ENCODE measurements at regions not wholly inside any gene's neighbourhood (a gene's known extent, or its start where the extent isn't known, plus 50 kb on each side); places are given as distances from the start of the nearest gene placed in this dataset.

DNA sequence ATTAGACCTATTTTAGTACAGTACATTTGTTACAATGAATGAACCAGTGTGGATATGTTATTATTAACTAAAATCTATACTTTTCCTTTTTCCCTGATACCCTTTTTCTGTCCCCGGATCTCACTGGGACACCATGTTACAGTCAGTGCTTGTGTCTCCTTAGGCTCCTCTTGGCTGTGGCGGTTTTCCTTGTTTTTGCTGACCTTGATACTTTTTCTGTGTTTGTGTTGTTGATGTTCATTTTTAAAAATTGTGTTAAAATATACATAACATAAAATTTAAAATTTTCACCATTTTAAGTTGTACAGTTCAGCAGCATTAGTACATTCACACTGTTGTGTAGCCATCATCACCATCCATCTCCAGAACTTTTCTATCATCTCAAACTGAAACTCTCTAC is 54.2 kb upstream of the OSBPL3 start:
- Histone ChIP-seq H3K9me3 (peaks cover 0 to 10% of the 10 kb centered on the region in 2 donors), H3K27ac (no peak overlapping the region), H3K36me3 (no peaks in the 10 kb centered on the region), H3K27me3 (no peaks in the 10 kb centered on the region), H3K4me3 (no peak overlapping the region), H3K4me1 (no peaks in the 10 kb centered on the region)
- TF ChIP-seq POLR2A (IDR thresholded peaks at IDR 0.05) = no peak
- TF ChIP-seq, protein P1, sequence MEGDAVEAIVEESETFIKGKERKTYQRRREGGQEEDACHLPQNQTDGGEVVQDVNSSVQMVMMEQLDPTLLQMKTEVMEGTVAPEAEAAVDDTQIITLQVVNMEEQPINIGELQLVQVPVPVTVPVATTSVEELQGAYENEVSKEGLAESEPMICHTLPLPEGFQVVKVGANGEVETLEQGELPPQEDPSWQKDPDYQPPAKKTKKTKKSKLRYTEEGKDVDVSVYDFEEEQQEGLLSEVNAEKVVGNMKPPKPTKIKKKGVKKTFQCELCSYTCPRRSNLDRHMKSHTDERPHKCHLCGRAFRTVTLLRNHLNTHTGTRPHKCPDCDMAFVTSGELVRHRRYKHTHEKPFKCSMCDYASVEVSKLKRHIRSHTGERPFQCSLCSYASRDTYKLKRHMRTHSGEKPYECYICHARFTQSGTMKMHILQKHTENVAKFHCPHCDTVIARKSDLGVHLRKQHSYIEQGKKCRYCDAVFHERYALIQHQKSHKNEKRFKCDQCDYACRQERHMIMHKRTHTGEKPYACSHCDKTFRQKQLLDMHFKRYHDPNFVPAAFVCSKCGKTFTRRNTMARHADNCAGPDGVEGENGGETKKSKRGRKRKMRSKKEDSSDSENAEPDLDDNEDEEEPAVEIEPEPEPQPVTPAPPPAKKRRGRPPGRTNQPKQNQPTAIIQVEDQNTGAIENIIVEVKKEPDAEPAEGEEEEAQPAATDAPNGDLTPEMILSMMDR (IDR thresholded peaks at IDR 0.05) = no peak
- no peak for TF ChIP-seq POLR2AphosphoS5 (IDR thresholded peaks at IDR 0.05)
- intact Hi-C loops (cut with DNase I; ENCODE audit: low total_unique reads) = no loop called here
- DNase-seq (ENCODE audit: low spot score in 2 of 2) = no peak

DNA sequence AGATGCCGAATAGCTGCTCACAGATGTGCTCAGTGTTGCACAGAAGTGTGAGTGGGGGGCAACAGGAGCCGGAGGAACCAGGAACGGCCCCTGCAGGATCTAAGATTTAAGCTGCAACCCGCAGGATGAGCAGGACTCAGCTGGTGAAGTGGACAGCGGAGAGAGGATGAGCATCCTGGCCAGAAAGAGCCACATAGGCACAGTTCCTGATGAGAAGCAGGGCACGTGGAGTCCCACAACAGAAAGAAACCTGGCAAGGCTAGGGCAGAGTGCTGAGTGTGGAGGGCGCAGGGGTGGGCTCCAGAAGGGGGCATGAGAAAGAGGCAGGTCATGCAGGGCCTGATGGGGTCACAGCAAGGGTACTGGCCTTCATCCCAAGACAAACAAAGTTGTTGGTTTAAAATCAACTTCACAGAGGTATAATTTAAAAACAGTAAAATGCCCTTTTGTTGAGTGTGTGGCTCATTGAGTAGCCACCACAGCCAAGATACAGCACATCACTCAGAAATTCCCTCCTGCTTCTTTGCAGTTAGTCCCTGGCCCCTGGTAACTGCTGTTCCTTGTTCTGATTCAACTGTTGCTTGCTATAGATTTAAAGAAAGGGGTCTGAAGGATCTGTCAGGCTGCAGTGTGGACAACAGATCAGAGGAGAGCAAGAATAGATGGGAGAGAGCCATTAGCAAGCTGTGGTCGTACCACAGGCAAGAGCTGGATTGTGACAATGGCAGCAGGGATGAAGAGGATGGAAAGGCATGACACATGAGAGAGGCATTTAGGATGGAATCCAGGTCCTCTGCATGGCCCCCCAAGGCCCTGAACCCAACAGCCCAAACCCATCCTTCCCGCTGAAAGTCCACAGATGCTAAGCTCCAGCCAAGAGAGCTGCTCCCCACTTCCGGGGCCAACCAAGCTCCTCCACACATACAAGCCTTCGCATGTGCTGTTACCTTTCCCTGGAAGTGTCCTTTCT is 53.1 kb upstream of the OSBPL3 start:
- DNase-seq (ENCODE audit: low spot score in 2 of 2) = no peak
- Histone ChIP-seq H3K4me3 (no peak overlapping the region), H3K27ac (no peak overlapping the region), H3K36me3 (no peaks in the 10 kb centered on the region), H3K4me1 (no peaks in the 10 kb centered on the region), H3K9me3 (peaks cover 0 to 10% of the 10 kb centered on the region in 2 donors), H3K27me3 (no peaks in the 10 kb centered on the region)
- intact Hi-C loops (cut with DNase I; ENCODE audit: low total_unique reads) = no loop called here
- TF ChIP-seq POLR2A (IDR thresholded peaks at IDR 0.05) (no peak), POLR2AphosphoS5 (IDR thresholded peaks at IDR 0.05) (no peak)
- TF ChIP-seq, protein P1 (IDR thresholded peaks at IDR 0.05) = no peak

DNA sequence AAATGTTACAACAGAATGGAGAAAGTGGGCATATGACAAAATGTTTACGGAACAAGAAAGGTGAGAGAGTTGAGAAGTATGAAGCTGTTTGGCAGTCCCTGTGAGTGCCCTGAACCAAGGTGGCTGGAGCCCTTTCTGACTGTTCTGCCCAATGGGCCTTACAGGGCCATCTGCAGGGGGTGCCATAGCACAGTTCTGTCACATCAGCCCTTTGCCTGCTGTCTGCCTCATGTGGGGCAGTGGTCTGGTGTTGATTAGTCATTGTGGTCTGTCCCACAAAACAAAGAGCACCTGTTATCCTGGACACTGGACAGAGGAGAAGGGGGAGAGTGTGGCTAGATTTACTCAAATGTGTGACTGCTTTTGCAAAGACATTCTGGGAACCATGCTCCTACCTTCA is 51.5 kb upstream of the OSBPL3 start:
- TF ChIP-seq, protein P1 (IDR thresholded peaks at IDR 0.05) = no peak
- no peak for TF ChIP-seq POLR2AphosphoS5 (IDR thresholded peaks at IDR 0.05)
- no peak for TF ChIP-seq POLR2A (IDR thresholded peaks at IDR 0.05)
- Histone ChIP-seq H3K4me3 (no peak overlapping the region), H3K9me3 (peaks cover 0 to 7% of the 10 kb centered on the region in 2 donors), H3K27me3 (no peaks in the 10 kb centered on the region), H3K36me3 (no peaks in the 10 kb centered on the region), H3K27ac (no peak overlapping the region), H3K4me1 (no peaks in the 10 kb centered on the region)
- intact Hi-C loops (cut with DNase I; ENCODE audit: low total_unique reads) = no loop called here
- DNase-seq (ENCODE audit: low spot score in 2 of 2) = no peak

DNA sequence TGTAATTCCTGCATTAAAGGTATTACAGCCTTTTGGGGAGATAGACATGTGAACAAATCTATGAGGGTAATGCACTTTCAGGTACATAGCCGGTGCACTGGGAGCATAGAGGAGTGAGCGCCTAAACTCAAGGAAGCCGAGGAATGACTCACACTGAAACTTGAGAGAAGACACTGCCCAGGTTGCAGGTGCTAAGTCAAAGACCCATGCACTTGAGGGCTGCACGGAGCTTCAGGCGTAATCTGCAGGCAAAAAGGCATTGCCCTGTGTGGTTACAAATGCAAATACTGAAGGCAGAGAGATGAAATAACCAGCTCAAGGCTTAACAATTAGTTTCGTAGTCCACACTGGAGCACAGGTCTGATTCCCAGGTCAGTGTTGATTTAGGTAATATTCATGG is 51.0 kb upstream of the OSBPL3 start:
- H3K27me3 ChIP-seq = no peaks in the 10 kb centered on the region
- TF ChIP-seq, protein P1 (IDR thresholded peaks at IDR 0.05) = no peak
- TF ChIP-seq POLR2AphosphoS5 (IDR thresholded peaks at IDR 0.05) = no peak
- TF ChIP-seq POLR2A (IDR thresholded peaks at IDR 0.05) = no peak
- no peaks in the 10 kb centered on the region for H3K36me3 ChIP-seq
- DNase-seq (ENCODE audit: low spot score in 2 of 2) = no peak
- H3K4me3 ChIP-seq = no peak overlapping the region
- intact Hi-C loops (cut with DNase I; ENCODE audit: low total_unique reads) = no loop called here
- H3K4me1 ChIP-seq = no peaks in the 10 kb centered on the region
- peaks cover 0 to 3% of the 10 kb centered on the region in 2 donors for H3K9me3 ChIP-seq
- H3K27ac ChIP-seq = no peak overlapping the region
